DOHH2 (cell line): ENCODE measurements at regions not wholly inside any gene's neighbourhood (a gene's known extent, or its start where the extent isn't known, plus 50 kb on each side); places are given as distances from the start of the nearest gene placed in this dataset.

ENCODE experiments used
- CTCF ChIP-seq: fragments of 200-600 bp; sonication (generic); IDR thresholded peaks from one replicate; pipeline ENCODE4 v1.5.1; 2014; ENCODE audit warnings: antibody characterized with exemption, mild to moderate bottlenecking, low read depth, low read length; ENCODE audit not compliant: poor library complexity, severe bottlenecking
- EZH2phosphoT487 ChIP-seq: fragments of 200-600 bp; sonication (generic); IDR thresholded peaks from 2 replicates; pipeline ENCODE4 v1.6.1; 2017; ENCODE audit warnings: borderline replicate concordance, mild to moderate bottlenecking, antibody characterized with exemption, low read length, moderate library complexity, mixed read lengths

GRCh38 chr16:47976636-47977210 lies 179.1 kb downstream of the ABCC12 start:
- TF ChIP-seq CTCF = no peak
- no peak for TF ChIP-seq EZH2phosphoT487
